HG03342 (cell line): ENCODE measurements at regions not wholly inside any gene's neighbourhood (a gene's known extent, or its start where the extent isn't known, plus 50 kb on each side); places are given as distances from the start of the nearest gene placed in this dataset.
"Not testable (repeated sequence)": the region's sequence is repeated elsewhere in the genome, so short reads cannot be mapped to it uniquely, and the experiment has no call there.

Source experiments
- ATAC-seq: cut with Tn5 transposase; IDR thresholded peaks from one replicate; pipeline ENCODE4 v1.9.1; 2021; ENCODE audit warnings: mild to moderate bottlenecking, moderate library complexity; ENCODE audit not compliant: unreplicated experiment

DNA sequence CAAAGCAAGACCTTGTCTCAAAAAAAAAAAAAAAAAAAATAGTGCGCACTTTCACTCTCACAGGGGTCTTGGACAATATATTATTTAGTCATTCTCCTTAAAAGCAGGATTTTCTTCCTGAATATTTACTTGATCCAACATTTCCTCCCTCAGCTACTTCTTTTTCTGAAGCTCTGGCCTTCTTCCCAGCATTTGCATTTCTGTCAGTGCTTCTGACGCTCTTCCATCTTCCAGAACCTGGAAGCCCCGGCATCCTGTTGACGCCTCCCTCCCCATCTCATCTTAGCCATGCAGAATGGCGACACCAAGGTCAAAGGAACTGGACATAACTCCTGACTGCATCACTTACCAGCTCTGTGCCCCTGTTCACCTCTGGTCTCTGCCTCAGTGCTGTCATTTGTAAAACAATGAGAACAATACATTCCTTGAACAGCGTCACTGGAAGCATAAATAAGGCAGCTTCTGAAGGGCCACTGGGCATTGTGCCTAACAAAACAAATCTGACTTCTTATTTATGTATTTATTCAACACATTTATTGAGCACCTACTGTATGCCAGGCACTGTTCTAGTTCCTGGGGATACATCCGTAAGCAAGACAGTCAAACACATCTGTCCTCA lies 90.9 kb upstream of the MDM1 start:
- ATAC-seq, result no peak

GRCh38 chr12:68425998-68426397 lies 93.8 kb upstream of the MDM1 start:
- no peak for ATAC-seq

DNA sequence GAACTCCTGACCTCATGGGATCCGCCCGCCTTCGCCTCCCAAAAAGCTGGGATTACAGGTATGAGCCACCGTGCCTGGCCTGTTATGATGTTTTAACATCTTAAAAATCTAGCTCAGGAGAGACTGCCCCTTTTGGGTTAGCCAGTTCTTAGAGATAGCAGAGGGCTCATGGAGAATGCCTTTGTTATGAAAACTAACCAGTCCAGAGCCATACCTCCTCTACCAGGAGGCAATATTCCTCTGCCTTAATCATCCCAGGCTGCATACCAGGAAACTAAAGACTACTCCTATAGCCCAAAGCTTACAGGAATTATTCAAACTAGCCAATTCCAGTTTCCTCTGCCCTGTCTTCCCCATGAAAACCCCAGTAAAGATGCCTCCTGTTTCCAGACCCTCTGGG lies 96.0 kb upstream of the MDM1 start:
- no peak for ATAC-seq

GRCh38 chr12:68428724-68429501 lies 96.8 kb upstream of the MDM1 start:
- no peak for ATAC-seq

DNA sequence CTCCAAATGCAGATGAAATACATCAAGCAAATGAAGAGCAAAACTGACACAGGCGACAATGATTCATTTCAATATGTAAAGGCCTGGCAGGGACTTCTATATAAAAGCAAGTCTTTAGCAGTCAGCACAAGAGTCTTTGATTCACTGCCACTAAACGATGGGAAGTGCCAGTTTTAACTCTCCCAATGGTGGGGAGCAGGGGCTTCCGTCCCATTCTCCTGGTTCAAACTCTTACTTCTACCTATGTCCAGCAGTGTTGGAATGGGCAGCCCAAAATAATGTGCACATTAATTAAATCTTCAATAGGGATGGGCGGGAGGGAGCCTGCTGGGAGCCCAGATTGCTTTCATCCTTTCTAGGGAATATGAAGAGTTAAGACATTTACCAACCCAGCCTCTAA lies 97.5 kb upstream of the MDM1 start:
- no peak for ATAC-seq

GRCh38 chr12:68431786-68432185 lies 99.6 kb upstream of the MDM1 start:
- no peak for ATAC-seq

GRCh38 chr12:68432622-68433021 lies 100.5 kb upstream of the MDM1 start:
- ATAC-seq, result no peak

- ATAC-seq, result no peak
Observed at GRCh38 chr12:68434391-68435298, 102.5 kb upstream of the MDM1 start.

DNA sequence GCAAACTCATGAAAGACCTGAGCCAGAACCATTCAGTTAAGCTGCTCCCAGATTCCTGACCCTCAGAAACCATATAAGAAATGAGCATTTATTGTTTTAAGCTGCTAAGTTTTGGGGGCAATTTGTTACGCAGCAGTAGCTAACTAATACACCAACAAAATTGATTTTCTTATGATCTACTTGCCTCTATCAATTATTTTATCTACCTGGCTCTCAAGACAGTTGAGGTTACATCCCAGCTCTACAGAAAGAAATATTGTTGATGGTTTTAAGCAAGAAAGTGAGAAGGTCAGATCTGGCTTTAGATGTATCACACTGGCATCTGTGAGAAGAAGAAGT lies 103.1 kb upstream of the MDM1 start:
- ATAC-seq, result no peak

DNA sequence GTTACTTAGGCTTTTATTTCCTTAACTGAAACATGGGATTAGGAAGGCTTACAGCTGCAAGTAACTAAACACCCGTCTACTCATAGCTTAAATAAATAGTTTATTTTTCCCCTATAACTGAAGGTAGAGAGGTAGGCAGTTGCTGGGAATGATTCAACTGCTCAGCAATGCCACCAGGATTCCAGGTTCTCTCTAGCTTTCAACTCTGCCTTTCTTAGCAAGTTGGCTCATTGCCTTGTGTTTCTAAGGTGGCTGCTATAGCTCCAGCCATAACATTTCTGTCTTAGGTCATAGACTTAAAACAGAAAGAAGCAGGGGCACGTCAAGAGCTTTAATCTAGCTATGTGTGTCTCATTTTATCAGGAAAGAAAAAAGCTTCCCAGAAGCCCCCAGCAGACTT lies 103.7 kb upstream of the MDM1 start:
- ATAC-seq, result no peak

DNA sequence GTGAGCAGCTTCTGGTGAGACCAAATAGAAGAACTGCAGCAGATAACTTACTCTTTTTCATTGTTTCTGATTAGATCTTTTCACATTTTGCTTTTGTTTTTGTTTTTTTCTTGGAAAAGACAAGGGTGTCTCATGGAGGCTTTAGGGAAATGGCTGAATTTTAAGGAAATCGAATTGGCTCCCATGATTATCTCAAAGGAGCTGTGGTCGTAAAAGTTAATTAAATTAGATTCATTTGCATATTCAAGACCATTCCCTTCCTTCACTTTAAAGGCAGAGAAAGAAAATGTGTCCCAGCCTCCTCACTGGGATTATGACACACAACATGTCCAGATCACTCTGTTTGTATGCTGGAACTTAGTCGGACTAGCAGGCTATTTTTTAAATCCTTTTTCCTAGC lies 106.4 kb upstream of the MDM1 start:
- no peak for ATAC-seq

DNA sequence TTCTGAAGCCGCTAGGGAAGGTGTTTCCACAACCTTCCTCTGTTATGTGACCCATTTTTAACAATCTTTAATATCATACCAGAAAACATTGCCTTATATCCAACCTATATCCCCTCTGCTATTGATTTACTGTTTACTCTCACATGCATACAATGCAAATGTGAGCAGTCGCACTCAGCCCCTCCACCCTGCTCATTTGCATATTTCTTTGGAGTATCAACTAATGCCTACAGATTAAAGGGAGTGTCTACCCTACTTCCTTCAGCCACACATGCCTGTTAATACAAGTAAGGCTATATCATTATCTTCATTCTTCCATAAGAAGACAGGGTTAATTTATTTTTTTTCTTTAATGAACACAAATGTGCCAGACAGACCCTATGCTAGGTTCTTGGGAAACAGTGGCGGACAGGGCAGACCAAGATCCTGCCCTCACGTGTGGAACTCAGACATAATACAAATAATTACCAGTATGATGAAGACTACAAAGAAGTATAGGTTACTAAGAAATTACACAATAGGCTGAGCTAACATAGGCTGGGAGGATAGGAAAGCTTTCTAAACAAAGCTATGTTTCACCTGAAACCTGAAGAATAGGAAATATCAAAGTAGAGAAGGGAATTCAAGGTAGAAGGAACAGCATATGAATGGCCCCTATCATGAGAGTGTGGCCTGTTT lies 107.3 kb upstream of the MDM1 start:
- no peak for ATAC-seq

GRCh38 chr12:68440068-68440581 lies 108.0 kb upstream of the MDM1 start:
- no peak for ATAC-seq

DNA sequence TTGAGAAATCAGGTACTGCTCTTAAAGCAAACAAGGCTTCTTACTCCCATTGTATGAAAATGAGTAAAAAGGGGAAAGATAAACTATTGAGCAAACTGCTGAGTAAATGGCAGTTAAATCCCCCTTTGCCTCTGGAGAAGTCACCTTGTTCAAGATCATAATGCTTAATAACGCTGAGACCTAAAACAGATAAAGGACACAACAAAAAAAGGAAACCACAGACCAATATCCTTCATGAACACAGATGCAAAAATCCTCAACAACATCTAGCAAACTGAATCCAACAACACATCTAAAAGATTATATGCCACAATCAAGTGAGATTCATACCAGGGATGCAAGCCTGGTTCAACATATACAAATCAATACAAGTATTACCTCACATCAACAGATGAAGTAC lies 109.0 kb upstream of the MDM1 start:
- ATAC-seq, result no peak

- ATAC-seq, result not testable (repeated sequence)
Observed at GRCh38 chr12:68442353-68442972, 110.3 kb upstream of the MDM1 start.

DNA sequence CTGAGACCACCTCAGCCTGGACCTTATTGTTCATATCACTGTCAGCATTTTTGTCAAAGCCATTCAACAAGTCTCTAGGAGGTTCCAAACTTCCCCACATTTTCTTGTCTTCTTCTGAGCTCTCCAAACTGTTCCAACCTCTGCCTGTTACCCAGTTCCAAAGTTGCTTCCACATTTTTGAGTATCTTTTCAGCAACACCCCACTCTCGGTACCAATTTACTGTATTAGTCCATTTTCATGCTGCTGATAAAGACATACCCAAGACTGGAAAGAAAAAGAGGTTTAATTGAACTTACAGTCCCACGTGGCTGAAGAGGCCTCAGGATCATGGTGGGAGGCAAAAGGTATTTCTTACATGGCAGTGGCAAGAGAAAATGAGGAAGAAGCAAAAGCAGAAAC lies 111.5 kb upstream of the MDM1 start:
- ATAC-seq, result not testable (repeated sequence)

DNA sequence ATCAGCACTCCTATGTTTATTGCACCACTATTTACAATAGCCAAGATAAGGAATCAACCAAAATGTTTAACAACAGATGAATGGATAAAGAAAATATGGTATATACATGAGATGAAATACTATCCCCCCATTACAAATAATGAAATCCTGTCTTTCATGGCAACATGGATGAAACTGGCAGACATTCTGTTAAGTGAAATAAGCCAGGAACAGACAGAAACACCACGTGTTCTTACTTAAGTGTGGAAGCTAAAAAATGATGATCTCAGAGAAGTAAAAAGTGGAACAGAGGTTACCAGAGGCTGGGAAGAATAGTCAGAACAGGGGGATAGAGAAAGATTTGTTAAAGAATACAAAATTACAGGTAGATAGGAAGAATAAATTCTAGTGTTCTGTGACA lies 113.7 kb upstream of the MDM1 start:
- ATAC-seq, result no peak

DNA sequence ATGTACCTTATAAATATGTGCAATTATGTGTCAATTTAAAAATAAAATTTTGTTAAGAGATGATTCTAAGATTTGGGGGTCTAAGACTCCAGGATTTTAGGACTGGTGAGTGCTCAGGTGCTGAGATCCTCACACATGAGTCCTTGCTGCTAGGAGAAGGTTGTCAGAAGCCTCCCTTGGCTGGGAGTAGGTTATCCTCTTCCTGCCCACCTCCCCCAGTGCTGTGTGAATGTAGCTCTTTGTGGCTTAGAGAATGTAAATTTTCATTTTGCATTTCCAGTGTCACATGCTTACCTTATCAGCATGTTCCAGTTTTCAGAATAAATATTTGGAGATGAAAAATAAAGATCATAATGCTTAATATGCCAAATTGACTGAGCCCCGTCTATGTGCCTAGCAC lies 114.2 kb upstream of the MDM1 start:
- no peak for ATAC-seq

DNA sequence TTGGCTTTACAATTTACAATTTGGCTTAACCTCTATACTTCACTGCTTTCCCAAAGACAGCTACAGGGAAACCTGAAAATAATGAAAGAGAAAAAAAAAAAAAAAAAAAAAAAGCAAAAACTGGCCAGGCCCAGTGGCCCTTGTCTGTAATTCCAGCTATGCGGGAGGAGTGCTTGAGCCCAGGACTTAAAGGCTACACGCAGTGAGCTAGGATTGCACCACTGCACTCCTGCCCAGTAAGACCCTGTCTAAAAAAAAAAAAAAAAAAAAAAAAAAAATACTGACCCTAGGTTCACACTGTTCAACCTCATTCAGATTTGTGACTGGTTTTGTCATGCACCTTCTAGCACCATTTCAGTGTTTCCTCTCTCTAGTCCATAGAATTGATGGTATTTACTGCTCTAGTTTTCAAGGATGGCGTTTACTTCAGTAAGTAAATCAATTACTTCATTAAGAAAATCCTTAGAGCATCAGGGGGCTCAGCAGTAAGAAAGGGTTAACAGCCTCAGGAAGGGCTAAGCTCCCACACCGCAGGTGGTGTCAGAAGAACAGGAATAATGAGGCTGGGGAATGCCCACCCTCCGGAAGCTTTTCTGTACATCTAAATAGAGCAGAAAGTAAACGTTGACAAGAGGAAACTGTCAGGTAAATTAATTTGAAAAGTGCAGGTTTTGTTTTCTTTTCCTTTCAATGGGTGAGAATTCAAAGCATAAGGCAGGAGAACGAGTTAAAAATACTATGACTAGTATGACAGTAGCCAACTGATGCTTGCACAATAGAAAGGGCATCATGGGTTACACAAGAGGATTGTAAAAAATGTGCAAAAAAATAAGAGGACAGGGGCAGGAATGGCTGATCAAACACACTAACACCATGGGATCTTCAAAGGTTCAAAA lies 115.0 kb upstream of the MDM1 start:
- ATAC-seq, result no peak
